NB4 (cell line): ENCODE measurements at regions not wholly inside any gene's neighbourhood (a gene's known extent, or its start where the extent isn't known, plus 50 kb on each side); places are given as distances from the start of the nearest gene placed in this dataset.

ENCODE experiments used
- DNase-seq: peaks from one replicate; pipeline ENCODE4 v3.0.0; 2010; ENCODE audit warnings: low read depth
- H3K4me3 ChIP-seq: one replicate; pipeline ENCODE4 v1.5.1; 2011; ENCODE audit warnings: mild to moderate bottlenecking, low read depth, low read length, moderate library complexity
- MYC ChIP-seq: IDR thresholded peaks from 2 replicates; pipeline ENCODE4 v1.6.1; 2011; ENCODE audit warnings: low read depth, low read length
- POLR2A ChIP-seq: IDR thresholded peaks from 2 replicates; pipeline ENCODE4 v1.6.1; 2011; ENCODE audit warnings: mild to moderate bottlenecking; ENCODE audit not compliant: insufficient read length; ENCODE audit errors: extremely low read depth
- TF ChIP-seq, protein P1 (sequence below): IDR thresholded peaks from one replicate; pipeline ENCODE4 v1.5.1; 2012; ENCODE audit warnings: low read depth, low read length
- TF ChIP-seq, protein P2 (sequence below): IDR thresholded peaks from 2 replicates; pipeline ENCODE4 v1.6.1; 2011; ENCODE audit warnings: low read depth, low read length

DNA sequence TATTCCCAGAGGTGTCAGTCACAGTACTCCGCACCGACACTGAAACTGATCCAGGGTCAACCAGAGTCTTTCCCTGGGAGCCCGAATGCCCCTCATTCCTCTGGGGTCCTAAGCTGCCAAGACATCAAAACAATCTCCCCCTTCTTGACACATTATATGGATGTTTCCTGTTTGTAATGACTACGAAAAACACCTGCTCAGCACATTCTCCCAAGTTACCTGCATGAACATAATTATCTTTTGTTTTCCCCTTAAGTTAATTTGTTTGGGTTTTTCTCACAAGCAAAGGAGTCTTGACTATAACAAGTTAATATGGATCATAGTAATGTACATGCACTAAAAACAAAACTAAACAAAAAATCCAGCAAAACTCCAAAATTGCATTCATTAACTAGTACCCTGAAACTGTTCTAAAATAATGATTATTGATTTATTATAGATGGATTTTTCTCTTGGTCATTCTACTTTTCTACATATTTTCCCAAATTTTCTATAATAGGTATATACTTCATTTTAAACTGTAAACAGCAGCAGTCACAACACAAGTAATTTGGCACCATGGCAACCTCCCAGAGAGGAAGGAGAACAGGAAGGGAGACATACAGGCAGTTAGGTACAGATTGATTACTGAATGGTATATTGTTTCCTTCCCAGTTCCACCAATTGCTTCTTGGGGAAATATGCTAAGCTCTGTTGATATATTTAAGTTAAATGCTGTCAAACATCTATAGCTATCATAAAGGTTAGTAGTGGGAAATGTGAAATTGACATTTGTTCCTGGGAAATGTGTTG, 631.5 kb downstream of the METTL15 start:
- TF ChIP-seq POLR2A (no peak), MYC (no peak)
- TF ChIP-seq, protein P1, sequence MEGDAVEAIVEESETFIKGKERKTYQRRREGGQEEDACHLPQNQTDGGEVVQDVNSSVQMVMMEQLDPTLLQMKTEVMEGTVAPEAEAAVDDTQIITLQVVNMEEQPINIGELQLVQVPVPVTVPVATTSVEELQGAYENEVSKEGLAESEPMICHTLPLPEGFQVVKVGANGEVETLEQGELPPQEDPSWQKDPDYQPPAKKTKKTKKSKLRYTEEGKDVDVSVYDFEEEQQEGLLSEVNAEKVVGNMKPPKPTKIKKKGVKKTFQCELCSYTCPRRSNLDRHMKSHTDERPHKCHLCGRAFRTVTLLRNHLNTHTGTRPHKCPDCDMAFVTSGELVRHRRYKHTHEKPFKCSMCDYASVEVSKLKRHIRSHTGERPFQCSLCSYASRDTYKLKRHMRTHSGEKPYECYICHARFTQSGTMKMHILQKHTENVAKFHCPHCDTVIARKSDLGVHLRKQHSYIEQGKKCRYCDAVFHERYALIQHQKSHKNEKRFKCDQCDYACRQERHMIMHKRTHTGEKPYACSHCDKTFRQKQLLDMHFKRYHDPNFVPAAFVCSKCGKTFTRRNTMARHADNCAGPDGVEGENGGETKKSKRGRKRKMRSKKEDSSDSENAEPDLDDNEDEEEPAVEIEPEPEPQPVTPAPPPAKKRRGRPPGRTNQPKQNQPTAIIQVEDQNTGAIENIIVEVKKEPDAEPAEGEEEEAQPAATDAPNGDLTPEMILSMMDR, result no peak
- DNase-seq, result no peak
- no peak overlapping the region for H3K4me3 ChIP-seq

DNA sequence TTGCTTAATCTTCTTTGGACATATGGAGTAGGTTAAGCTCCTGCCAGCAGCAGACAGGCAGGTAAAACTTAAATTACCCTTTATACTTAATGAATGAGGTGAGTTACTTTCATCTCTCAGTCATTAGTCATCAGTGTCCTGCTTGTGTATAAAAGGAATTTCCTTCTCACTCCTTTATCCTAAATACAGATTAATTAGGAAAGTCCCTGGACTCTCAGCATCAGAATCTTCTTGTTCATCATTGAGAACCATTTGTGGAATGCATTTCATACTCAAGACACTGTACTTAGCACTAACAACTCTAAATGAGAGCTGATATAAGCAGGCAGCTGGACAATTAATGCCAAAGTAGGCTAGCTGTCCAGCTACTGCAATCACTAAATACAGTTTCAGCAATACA, 630.4 kb downstream of the METTL15 start:
- TF ChIP-seq POLR2A (no peak), MYC (no peak)
- TF ChIP-seq, protein P2, sequence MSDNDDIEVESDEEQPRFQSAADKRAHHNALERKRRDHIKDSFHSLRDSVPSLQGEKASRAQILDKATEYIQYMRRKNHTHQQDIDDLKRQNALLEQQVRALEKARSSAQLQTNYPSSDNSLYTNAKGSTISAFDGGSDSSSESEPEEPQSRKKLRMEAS, result no peak
- TF ChIP-seq, protein P1, result no peak
- H3K4me3 ChIP-seq, result no peak overlapping the region
- DNase-seq, result no peak

DNA sequence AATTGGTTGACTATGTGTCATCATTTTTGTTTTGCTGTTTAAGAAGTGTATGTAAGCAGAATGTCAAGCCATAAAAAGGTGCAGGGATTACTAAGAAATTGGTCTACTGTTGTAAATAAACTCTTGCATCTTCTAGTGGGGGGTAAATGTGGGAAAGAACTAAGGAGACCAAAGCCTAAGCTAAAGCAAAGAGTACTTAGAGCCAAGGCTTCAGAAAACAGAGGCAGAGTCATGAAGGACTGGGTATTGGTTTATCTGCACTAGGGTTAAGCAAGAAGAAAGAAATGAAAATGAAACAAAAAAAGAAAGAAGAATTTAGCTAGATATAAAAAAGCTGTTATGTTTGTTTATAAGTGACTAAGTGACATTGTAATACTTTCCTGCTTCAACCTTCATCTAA, 628.1 kb downstream of the METTL15 start:
- no peak overlapping the region for H3K4me3 ChIP-seq
- DNase-seq, result no peak
- no peak for TF ChIP-seq MYC

DNA sequence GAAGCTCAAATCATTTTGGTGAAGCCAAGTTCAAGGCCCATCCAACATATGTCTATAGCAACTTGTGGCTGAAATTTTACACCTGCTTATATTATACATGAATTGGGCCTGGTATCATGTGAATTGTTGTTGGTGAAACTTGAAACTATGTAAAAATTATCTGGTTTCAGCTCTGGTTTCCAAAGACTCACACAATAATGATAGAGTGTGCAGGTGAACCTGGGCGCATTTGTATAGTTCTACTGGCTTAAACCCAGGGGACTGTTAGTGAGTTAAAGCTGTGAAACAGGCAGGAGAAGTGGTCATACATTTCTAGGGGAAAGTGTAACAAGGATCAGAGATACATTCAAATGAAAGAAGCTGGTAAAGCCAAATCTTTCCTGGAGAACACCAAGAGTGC, 627.3 kb downstream of the METTL15 start:
- TF ChIP-seq, protein P1, result no peak
- no peak for TF ChIP-seq MYC
- TF ChIP-seq, protein P2, result no peak
- no peak for DNase-seq
- no peak overlapping the region for H3K4me3 ChIP-seq

DNA sequence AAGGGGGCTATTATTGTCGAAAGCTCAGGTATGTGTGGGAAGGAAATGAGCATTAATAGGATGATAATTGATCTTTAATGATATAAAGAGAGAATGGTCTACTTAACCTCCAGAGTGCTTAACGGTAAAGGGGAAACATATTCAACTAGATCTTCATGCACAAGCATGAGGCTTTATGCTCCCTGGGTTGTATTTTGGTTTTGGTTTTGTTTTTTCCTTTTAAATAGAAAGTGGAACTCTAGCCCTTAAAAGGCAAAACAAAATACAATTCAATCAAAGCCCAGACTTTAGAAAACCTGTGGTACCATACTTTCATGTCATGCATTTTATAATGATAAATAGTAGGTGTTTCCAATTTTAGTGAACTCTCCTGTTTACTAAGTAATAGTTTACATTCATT, 622.7 kb downstream of the METTL15 start:
- H3K4me3 ChIP-seq, result no peak overlapping the region
- TF ChIP-seq POLR2A (no peak), MYC (no peak)
- TF ChIP-seq, protein P2, result no peak
- TF ChIP-seq, protein P1, result no peak
- no peak for DNase-seq

DNA sequence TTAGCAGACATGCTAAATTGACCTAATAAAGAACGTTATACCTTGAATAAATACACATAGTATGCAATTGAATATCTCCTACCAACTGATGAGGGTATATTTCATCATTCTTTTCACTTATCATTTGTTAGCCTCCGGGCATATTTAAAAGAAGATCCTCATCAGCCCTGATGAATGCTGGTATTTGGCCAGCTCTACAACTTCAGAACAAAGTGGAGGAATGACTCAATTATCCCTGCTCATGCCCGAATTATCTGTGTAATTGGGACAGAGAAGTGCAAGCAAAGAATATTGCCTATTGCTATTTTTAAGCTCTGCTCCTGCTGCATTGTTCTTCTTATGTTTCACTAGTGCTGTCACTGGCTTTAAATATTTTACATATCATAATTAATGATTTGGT, 622.1 kb downstream of the METTL15 start:
- no peak for DNase-seq
- TF ChIP-seq, protein P1, result no peak
- TF ChIP-seq MYC, result no peak
- no peak for TF ChIP-seq POLR2A
- TF ChIP-seq, protein P2, result no peak
- H3K4me3 ChIP-seq, result no peak overlapping the region
